BLaER1 treated with 17β-estradiol and CSF1 and Interleukin-3, amounts not matched to agents 10 nM and 100 nM (cell line): ENCODE measurements at regions not wholly inside any gene's neighbourhood (a gene's known extent, or its start where the extent isn't known, plus 50 kb on each side); places are given as distances from the start of the nearest gene placed in this dataset.

Experiments used
- H3K27ac ChIP-seq, 11 experiments: shearing (Covaris generic); formaldehyde crosslinking; 2 replicates each; pipeline ENCODE4 v1.8.1; 2022
- H3K27me3 ChIP-seq, 11 experiments: shearing (Covaris generic); formaldehyde crosslinking; 2 replicates each; pipeline ENCODE4 v1.8.1; 2022
- H3K36me3 ChIP-seq, 11 experiments: shearing (Covaris generic); formaldehyde crosslinking; 2 replicates each; pipeline ENCODE4 v1.8.1; 2022
- H3K4me1 ChIP-seq, 10 experiments: shearing (Covaris generic); formaldehyde crosslinking; 2 replicates each; pipeline ENCODE4 v1.8.1; 2022
- H3K4me2 ChIP-seq, 11 experiments: shearing (Covaris generic); formaldehyde crosslinking; 2 replicates each; pipeline ENCODE4 v1.8.1; 2022
- H3K4me3 ChIP-seq, 10 experiments: shearing (Covaris generic); formaldehyde crosslinking; 2 replicates each; pipeline ENCODE4 v1.8.1; 2022
- H3K9ac ChIP-seq, 11 experiments: shearing (Covaris generic); formaldehyde crosslinking; 2 replicates each; pipeline ENCODE4 v1.8.1; 2022
- H3K9me3 ChIP-seq, 11 experiments: shearing (Covaris generic); formaldehyde crosslinking; replicated peaks in 1 of 11; 2 replicates each; pipeline ENCODE4 v1.8.1; 2022
- H4K20me1 ChIP-seq, 11 experiments: shearing (Covaris generic); formaldehyde crosslinking; 2 replicates each; pipeline ENCODE4 v1.8.1; 2022
- Cebpa-rat ChIP-seq, 11 experiments: shearing (Covaris generic); IDR thresholded peaks; 2 replicates each; pipeline ENCODE4 v1.8.1; 2022

- H4K20me1 ChIP-seq: no peaks in the 10 kb centered on the region
- H3K27ac ChIP-seq: no peak overlapping the region
- H3K4me3 ChIP-seq: no peak overlapping the region
- TF ChIP-seq Cebpa-rat (IDR thresholded peaks at IDR 0.05): no peak
- H3K9ac ChIP-seq: no peak overlapping the region
- H3K9me3 ChIP-seq: no peaks in the 10 kb centered on the region
- no peaks in the 10 kb centered on the region for H3K36me3 ChIP-seq
- no peaks in the 10 kb centered on the region for H3K4me1 ChIP-seq
- no peak overlapping the region for H3K4me2 ChIP-seq
- H3K27me3 ChIP-seq: no peaks in the 10 kb centered on the region
Observed at GRCh38 chr5:164713682-164714081, 1208.3 kb downstream of the MAT2B start.

- no peak for TF ChIP-seq Cebpa-rat (IDR thresholded peaks at IDR 0.05)
- H3K4me3 ChIP-seq: no peak overlapping the region
- no peaks in the 10 kb centered on the region for H3K4me1 ChIP-seq
- no peaks in the 10 kb centered on the region for H3K36me3 ChIP-seq
- no peaks in the 10 kb centered on the region for H3K9me3 ChIP-seq
- H3K4me2 ChIP-seq: no peak overlapping the region
- H4K20me1 ChIP-seq: no peaks in the 10 kb centered on the region
- no peak overlapping the region for H3K9ac ChIP-seq
- no peaks in the 10 kb centered on the region for H3K27me3 ChIP-seq
- no peak overlapping the region for H3K27ac ChIP-seq
Observed at GRCh38 chr5:164721116-164721515, 1215.7 kb downstream of the MAT2B start.

GRCh38 chr5:164721656-164722055 lies 1216.2 kb downstream of the MAT2B start:
- H3K27me3 ChIP-seq: no peaks in the 10 kb centered on the region
- H3K9me3 ChIP-seq: no peaks in the 10 kb centered on the region
- H3K27ac ChIP-seq: no peak overlapping the region
- TF ChIP-seq Cebpa-rat (IDR thresholded peaks at IDR 0.05): no peak
- H3K4me3 ChIP-seq: no peak overlapping the region
- no peaks in the 10 kb centered on the region for H3K36me3 ChIP-seq
- no peak overlapping the region for H3K4me2 ChIP-seq
- H4K20me1 ChIP-seq: no peaks in the 10 kb centered on the region
- no peak overlapping the region for H3K9ac ChIP-seq
- no peaks in the 10 kb centered on the region for H3K4me1 ChIP-seq

- no peak overlapping the region for H3K9ac ChIP-seq
- H3K4me2 ChIP-seq: no peak overlapping the region
- no peaks in the 10 kb centered on the region for H3K27me3 ChIP-seq
- TF ChIP-seq Cebpa-rat (IDR thresholded peaks at IDR 0.05): no peak
- H3K9me3 ChIP-seq: no peaks in the 10 kb centered on the region
- H3K4me3 ChIP-seq: no peak overlapping the region
- H3K36me3 ChIP-seq: no peaks in the 10 kb centered on the region
- H3K27ac ChIP-seq: no peak overlapping the region
- no peaks in the 10 kb centered on the region for H3K4me1 ChIP-seq
- no peaks in the 10 kb centered on the region for H4K20me1 ChIP-seq
Observed at GRCh38 chr5:164722702-164723101, 1217.3 kb downstream of the MAT2B start.

- Histone ChIP-seq H3K36me3 (no peaks in the 10 kb centered on the region), H3K27me3 (no peaks in the 10 kb centered on the region), H3K9me3 (no peaks in the 10 kb centered on the region), H3K4me3 (no peak overlapping the region), H3K4me2 (no peak overlapping the region), H3K4me1 (no peaks in the 10 kb centered on the region), H4K20me1 (no peaks in the 10 kb centered on the region), H3K9ac (no peak overlapping the region), H3K27ac (no peak overlapping the region)
- TF ChIP-seq Cebpa-rat (IDR thresholded peaks at IDR 0.05): peak in 3 of 11 experiments; percentile 45 to 54 (median 50); a peak in 3 of 22 replicates
Observed at GRCh38 chr5:164727012-164727411, 1221.6 kb downstream of the MAT2B start.

- Histone ChIP-seq H3K4me3 (no peak overlapping the region), H3K9ac (no peak overlapping the region)
Observed at GRCh38 chr5:164728733-164729132, 1223.3 kb downstream of the MAT2B start.

GRCh38 chr5:164735334-164735733 lies 1229.9 kb downstream of the MAT2B start:
- Histone ChIP-seq H3K27me3 (no peaks in the 10 kb centered on the region), H3K9ac (no peak overlapping the region), H3K4me1 (no peaks in the 10 kb centered on the region), H3K9me3 (no peaks in the 10 kb centered on the region), H3K4me2 (no peak overlapping the region), H3K27ac (no peak overlapping the region), H4K20me1 (no peaks in the 10 kb centered on the region), H3K36me3 (no peaks in the 10 kb centered on the region), H3K4me3 (no peak overlapping the region)
- no peak for TF ChIP-seq Cebpa-rat (IDR thresholded peaks at IDR 0.05)

More at GRCh38 chr5:164728733-164729132, 1223.3 kb downstream of the MAT2B start:
- no peaks in the 10 kb centered on the region for H3K9me3 ChIP-seq
- no peak for TF ChIP-seq Cebpa-rat (IDR thresholded peaks at IDR 0.05)
- no peaks in the 10 kb centered on the region for H4K20me1 ChIP-seq
- H3K4me2 ChIP-seq: no peak overlapping the region
- no peak overlapping the region for H3K27ac ChIP-seq
- H3K27me3 ChIP-seq: no peaks in the 10 kb centered on the region
- H3K36me3 ChIP-seq: no peaks in the 10 kb centered on the region
- H3K4me1 ChIP-seq: no peaks in the 10 kb centered on the region

GRCh38 chr5:164741376-164741775 lies 1236.0 kb downstream of the MAT2B start:
- no peaks in the 10 kb centered on the region for H3K36me3 ChIP-seq
- H3K9ac ChIP-seq: no peak overlapping the region
- no peak overlapping the region for H3K27ac ChIP-seq
- no peak overlapping the region for H3K4me3 ChIP-seq
- no peaks in the 10 kb centered on the region for H3K9me3 ChIP-seq
- TF ChIP-seq Cebpa-rat (IDR thresholded peaks at IDR 0.05): no peak
- no peaks in the 10 kb centered on the region for H3K27me3 ChIP-seq
- H3K4me1 ChIP-seq: peaks cover 5 to 16% (median 8%) of the 10 kb centered on the region in 10 experiments; a peak in 14 of 20 replicates
- H4K20me1 ChIP-seq: no peaks in the 10 kb centered on the region
- peak overlapping the region in 7 of 11 experiments; percentile 18 to 50 (median 37); a peak in 9 of 22 replicates for H3K4me2 ChIP-seq

- H3K36me3 ChIP-seq: no peaks in the 10 kb centered on the region
- H3K4me2 ChIP-seq: peak overlapping the region in 10 of 11 experiments; percentile 4 to 50 (median 37); a peak in 14 of 22 replicates
- H3K9me3 ChIP-seq: no peaks in the 10 kb centered on the region
- no peak overlapping the region for H3K9ac ChIP-seq
- no peak overlapping the region for H3K4me3 ChIP-seq
- H3K4me1 ChIP-seq: peaks cover 5 to 16% (median 8%) of the 10 kb centered on the region in 10 experiments; a peak in 14 of 20 replicates
- H3K27me3 ChIP-seq: no peaks in the 10 kb centered on the region
- H3K27ac ChIP-seq: no peak overlapping the region
- no peak for TF ChIP-seq Cebpa-rat (IDR thresholded peaks at IDR 0.05)
- no peaks in the 10 kb centered on the region for H4K20me1 ChIP-seq
Observed at GRCh38 chr5:164742025-164742424, 1236.6 kb downstream of the MAT2B start.

GRCh38 chr5:164746723-164747122 lies 1241.3 kb downstream of the MAT2B start:
- Histone ChIP-seq H3K36me3 (no peaks in the 10 kb centered on the region), H3K4me3 (no peak overlapping the region), H3K27me3 (no peaks in the 10 kb centered on the region), H4K20me1 (no peaks in the 10 kb centered on the region), H3K9ac (no peak overlapping the region), H3K27ac (no peak overlapping the region), H3K4me2 (no peak overlapping the region), H3K9me3 (no peaks in the 10 kb centered on the region), H3K4me1 (peaks cover 5 to 11% (median 8%) of the 10 kb centered on the region in 10 experiments; a peak in 13 of 20 replicates)
- no peak for TF ChIP-seq Cebpa-rat (IDR thresholded peaks at IDR 0.05)
